GM12878 (cell line): ENCODE measurements at regions not wholly inside any gene's neighbourhood (a gene's known extent, or its start where the extent isn't known, plus 50 kb on each side); places are given as distances from the start of the nearest gene placed in this dataset.

Experiments used
- ATAC-seq: fragments of 200-7000 bp; cut with Tn5 transposase; 3 replicates; pipeline ENCODE4 v1.9.1; 2020; ENCODE audit warnings: mild to moderate bottlenecking, moderate library complexity
- BruUV-seq: library from RNA; stranded (reverse); fragments of 400-500 nt; replicated peaks from 2 replicates; lab custom pipeline; 2021; lab: Mats Ljungman, UMichigan
- CTCF ChIA-PET: fragments of 300-600 bp; sonication (Branson Sonifier 250); formaldehyde crosslinking; extraction: SDS; loops from one replicate; lab custom pipeline; 2021; ENCODE audit warnings: inconsistent platforms; lab: Yijun Ruan, JAX
- POLR2A ChIA-PET: fragments of 350-600 bp; formaldehyde crosslinking; extraction: SDS; loops from one replicate; lab custom pipeline; 2021; ENCODE audit warnings: inconsistent platforms; lab: Charles Lee
- RAD21 ChIA-PET: fragments of 300-600 bp; sonication (Branson Sonifier 250); formaldehyde crosslinking; loops from one replicate; lab custom pipeline; 2023; ENCODE audit warnings: antibody characterized with exemption; ENCODE audit not compliant: unreplicated experiment; lab: Charles Lee
- SMC1A ChIA-PET: fragments of 300-600 bp; sonication (Branson Sonifier 250); formaldehyde crosslinking; loops from one replicate; lab custom pipeline; 2023; ENCODE audit not compliant: unreplicated experiment, uncharacterized antibody; lab: Charles Lee
- DNase-seq: peaks from one replicate; pipeline ENCODE4 v3.0.0-alpha.2; 2011; ENCODE audit warnings: low read depth, low spot score
- FAIRE-seq: peaks from 3 replicates; lab custom pipeline; 2011; peaks lifted over from hg19 to GRCh38; lab: Jason Lieb, UNC
- H2AFZ ChIP-seq: 2 replicates; pipeline ENCODE4 v1.6.0; 2011; ENCODE audit warnings: low read depth, low read length, control low read depth; ENCODE audit not compliant: control insufficient read depth
- H3K27ac ChIP-seq: 2 replicates; pipeline ENCODE4 v1.5.1; 2011; ENCODE audit warnings: control low read depth; ENCODE audit not compliant: control insufficient read depth, insufficient read depth
- H3K27me3 ChIP-seq, 2 experiments: replicated peaks in 1 of 2; 2 replicates each; pipeline versions ENCODE4 v1.6.0 to v1.6.1; 2011; ENCODE audit warnings: low read length in 1 of 2; ENCODE audit not compliant: control insufficient read depth in 2 of 2, insufficient read depth in 2 of 2
- H3K36me3 ChIP-seq, 2 experiments: 2 replicates each; pipeline ENCODE4 v1.5.1; 2011; ENCODE audit warnings: low read length in 1 of 2; ENCODE audit not compliant: control insufficient read depth in 2 of 2, insufficient read depth in 2 of 2
- H3K4me1 ChIP-seq: 2 replicates; pipeline ENCODE4 v1.6.1; 2011; ENCODE audit warnings: mild to moderate bottlenecking, low read length, moderate library complexity, mixed read lengths; ENCODE audit not compliant: control insufficient read depth, insufficient read depth
- H3K4me2 ChIP-seq: 2 replicates; pipeline ENCODE4 v1.6.0; 2011; ENCODE audit warnings: control low read depth; ENCODE audit not compliant: control insufficient read depth, insufficient read depth
- H3K4me3 ChIP-seq: fragments of 200-600 bp; sonication (generic); 2 replicates; pipeline ENCODE4 v1.5.1; 2016
- H3K79me2 ChIP-seq: 2 replicates; pipeline ENCODE4 v1.6.0; 2011; ENCODE audit warnings: low read length; ENCODE audit not compliant: control insufficient read depth, insufficient read depth
- H3K9ac ChIP-seq: 2 replicates; pipeline ENCODE4 v1.8.0; 2011; ENCODE audit warnings: low read length, control low read depth, mixed read lengths; ENCODE audit not compliant: control insufficient read depth, insufficient read depth
- H3K9me3 ChIP-seq: replicated peaks from 3 replicates; pipeline ENCODE4 v1.5.1; 2011; ENCODE audit warnings: mild to moderate bottlenecking, low read length; ENCODE audit not compliant: control insufficient read depth, insufficient read depth
- H4K20me1 ChIP-seq: 2 replicates; pipeline ENCODE4 v1.6.0; 2011; ENCODE audit not compliant: control insufficient read depth, insufficient read depth
- EP300 ChIP-seq, 2 experiments: fragments of 150-350 bp in 1 of 2; IDR thresholded peaks; 2 replicates each; pipeline ENCODE4 v1.6.1; 2011 to 2012; ENCODE audit warnings: low read depth in 2 of 2, low read length in 2 of 2, borderline replicate concordance in 1 of 2, improper control_type of control experiment in 1 of 2, inconsistent platforms in 1 of 2; ENCODE audit not compliant: control insufficient read depth in 1 of 2
- ESRRA ChIP-seq: IDR thresholded peaks from 2 replicates; pipeline ENCODE4 v1.6.1; 2012; ENCODE audit warnings: mild to moderate bottlenecking, low read length, improper control_type of control experiment
- KDM1A ChIP-seq: fragments of 200-600 bp; sonication (generic); IDR thresholded peaks from 2 replicates; pipeline ENCODE4 v1.6.1; 2016; ENCODE audit warnings: borderline replicate concordance
- PKNOX1 ChIP-seq: fragments of 450-650 bp; IDR thresholded peaks from 2 replicates; pipeline ENCODE4 v1.6.1; 2016; ENCODE audit warnings: mild to moderate bottlenecking
- POU2F2 ChIP-seq: IDR thresholded peaks from 3 replicates; pipeline ENCODE4 v1.6.1; 2011; ENCODE audit warnings: low read depth, mild to moderate bottlenecking, low read length, borderline replicate concordance
- TAF1 ChIP-seq: IDR thresholded peaks from 2 replicates; pipeline ENCODE4 v1.6.1; 2011; ENCODE audit warnings: mild to moderate bottlenecking, low read depth, low read length, borderline replicate concordance
- ZNF274 ChIP-seq: IDR thresholded peaks from one replicate; pipeline ENCODE4 v1.8.0; 2011; ENCODE audit not compliant: insufficient read length, insufficient read depth
- ZNF384 ChIP-seq: IDR thresholded peaks from 2 replicates; pipeline ENCODE4 v1.6.1; 2012; ENCODE audit warnings: low read depth, mild to moderate bottlenecking, low read length, improper control_type of control experiment, borderline replicate concordance
- ZNF592 ChIP-seq: fragments of 450-650 bp; IDR thresholded peaks from 2 replicates; pipeline ENCODE4 v1.6.1; 2017; ENCODE audit warnings: mild to moderate bottlenecking, moderate library complexity
- ZNF687 ChIP-seq: fragments of 450-650 bp; IDR thresholded peaks from 2 replicates; pipeline ENCODE4 v1.6.1; 2017; ENCODE audit warnings: mild to moderate bottlenecking, moderate library complexity
- WGBS: methylation state at CpG from one replicate; pipeline ENCODE4 v1.1.6; 2016; ENCODE audit warnings: low lambda C conversion rate; ENCODE audit not compliant: insufficient replicate concordance, insufficient coverage; ENCODE audit errors: missing lambda C conversion rate; 5-methylcytosine and 5-hydroxymethylcytosine counted together
- in situ Hi-C: fragments of 300-500 bp; cut with MboI; formaldehyde crosslinking; loops from 9 replicates; pipeline ENCODE4 v1.14.3; 2018; ENCODE audit warnings: mixed read lengths
- intact Hi-C: fragments of 100-400 bp; cut with micrococcal nuclease; formaldehyde crosslinking; loops from one replicate; pipeline ENCODE4 v1.14.2; 2022; ENCODE audit not compliant: unreplicated experiment

GRCh38 chr19:30900051-30900450, 449.2 kb downstream of the TSHZ3 start (continued):
- TF ChIP-seq ZNF592: no peak
- TF ChIP-seq EP300 (IDR thresholded peaks at IDR 0.05; ENCODE audit: borderline replicate concordance in 1 of 2, control insufficient read depth in 1 of 2, low read depth in 2 of 2, low read length in 2 of 2): no peak
- TF ChIP-seq ESRRA: no peak
- TF ChIP-seq ZNF274: no peak

- 16% methylated on average over 5 of the region's 5 CpGs for WGBS
- Histone ChIP-seq H3K36me3 (no peaks in the 10 kb centered on the region), H4K20me1 (no peaks in the 10 kb centered on the region)
- no peak for TF ChIP-seq KDM1A
- TF ChIP-seq PKNOX1: no peak
- no peak for TF ChIP-seq POU2F2
- TF ChIP-seq ZNF384: no peak
- TF ChIP-seq ZNF687: no peak
- no peak for TF ChIP-seq TAF1
These were observed 450.7 kb downstream of the TSHZ3 start for GRCh38 chr19:30898353-30899103.

More at GRCh38 chr19:30898353-30899103, 450.7 kb downstream of the TSHZ3 start:
- Histone ChIP-seq H3K27ac (no peak overlapping the region), H3K9me3 (no peaks in the 10 kb centered on the region), H2AFZ (no peak overlapping the region), H3K79me2 (no peaks in the 10 kb centered on the region), H3K4me2 (no peak overlapping the region), H3K4me1 (no peaks in the 10 kb centered on the region), H3K4me3 (no peak overlapping the region), H3K27me3 (no peaks in the 10 kb centered on the region), H3K9ac (no peak overlapping the region)
- ChIA-PET CTCF (no interaction called here), SMC1A (no interaction called here), POLR2A (no interaction called here), RAD21 (no interaction called here)
- no TSS peak for BruUV-seq
- intact Hi-C loops (no loop called here), in situ Hi-C loops (no loop called here)
- no peak for ATAC-seq
- no peak for DNase-seq
- FAIRE-seq: no peak
